Lung (tissue), 11 donors: ENCODE measurements at regions not wholly inside any gene's neighbourhood (a gene's known extent, or its start where the extent isn't known, plus 50 kb on each side); places are given as distances from the start of the nearest gene placed in this dataset.

Experiments used
- ATAC-seq: fragments of 200-7000 bp; cut with Tn5 transposase; one replicate; pipeline ENCODE4 v1.9.1; 2020; ENCODE audit warnings: moderate number of reproducible peaks; ENCODE audit not compliant: insufficient read depth, low FRiP score
- DNase-seq, 3 donors: peaks; one replicate each; pipeline ENCODE4 v3.0.0-alpha.2; 2013 to 2017
- H3K27ac ChIP-seq, 2 donors: one replicate each; pipeline ENCODE4 v1.5.1; 2013; ENCODE audit warnings: mild to moderate bottlenecking in 2 of 2, moderate library complexity in 2 of 2, control low read depth in 1 of 2, inconsistent platforms in 1 of 2, low read depth in 1 of 2, low read length in 1 of 2
- H3K27me3 ChIP-seq, 3 donors: one replicate each; pipeline ENCODE4 v1.5.1; 2013; ENCODE audit warnings: low read length in 2 of 3; ENCODE audit not compliant: control insufficient read depth in 3 of 3, insufficient read depth in 3 of 3
- H3K36me3 ChIP-seq, 4 donors: one replicate each; pipeline ENCODE4 v1.5.1; 2013; ENCODE audit warnings: low read length in 4 of 4, mild to moderate bottlenecking in 1 of 4, moderate library complexity in 1 of 4; ENCODE audit not compliant: control insufficient read depth in 4 of 4, insufficient read depth in 4 of 4
- H3K4me1 ChIP-seq, 5 donors: one replicate each; pipeline ENCODE4 v1.5.1; 2013; ENCODE audit warnings: low read length in 5 of 5, mild to moderate bottlenecking in 2 of 5, moderate library complexity in 1 of 5; ENCODE audit not compliant: control insufficient read depth in 5 of 5, insufficient read depth in 5 of 5
- H3K4me3 ChIP-seq: one replicate; pipeline ENCODE4 v1.5.1; 2013; ENCODE audit warnings: mild to moderate bottlenecking, control low read depth, moderate library complexity
- H3K9ac ChIP-seq, 2 donors: one replicate each; pipeline ENCODE4 v1.5.1; 2013; ENCODE audit warnings: low read length in 2 of 2, control low read depth in 1 of 2; ENCODE audit not compliant: insufficient read depth in 1 of 2
- H3K9me3 ChIP-seq, 4 donors: one replicate each; pipeline ENCODE4 v1.5.1; 2013; ENCODE audit warnings: low read length in 3 of 4, mild to moderate bottlenecking in 1 of 4, moderate library complexity in 1 of 4; ENCODE audit not compliant: control insufficient read depth in 4 of 4, insufficient read depth in 3 of 4
- WGBS, 2 donors: extraction: QIAGEN DNeasy Blood & Tissue Kit; methylation state at CpG; one replicate each; pipeline ENCODE4 v1.1.7; 2013; 5-methylcytosine and 5-hydroxymethylcytosine counted together
- TF ChIP-seq, protein P1 (sequence below): IDR thresholded peaks from 2 replicates; pipeline ENCODE4 v1.5.1; 2012; ENCODE audit warnings: mild to moderate bottlenecking; ENCODE audit errors: control extremely low read depth, extremely low read depth
- donor health status: control.
- donor health status: control.
- donor health status: Bipolar disorder and iron deficiency.
- donor health status: healthy.
- donor health status: DM: yes; HTN: yes; CAD: no.

- ATAC-seq (no peak), DNase-seq (no peak)
- Histone ChIP-seq H3K27ac (no peak overlapping the region), H3K4me3 (no peak overlapping the region), H3K4me1 (no peaks in the 10 kb centered on the region), H3K27me3 (no peaks in the 10 kb centered on the region), H3K9me3 (peaks cover 0 to 4% (median under 1%) of the 10 kb centered on the region in 4 donors), H3K36me3 (no peaks in the 10 kb centered on the region), H3K9ac (no peak overlapping the region)
- TF ChIP-seq, protein P1, sequence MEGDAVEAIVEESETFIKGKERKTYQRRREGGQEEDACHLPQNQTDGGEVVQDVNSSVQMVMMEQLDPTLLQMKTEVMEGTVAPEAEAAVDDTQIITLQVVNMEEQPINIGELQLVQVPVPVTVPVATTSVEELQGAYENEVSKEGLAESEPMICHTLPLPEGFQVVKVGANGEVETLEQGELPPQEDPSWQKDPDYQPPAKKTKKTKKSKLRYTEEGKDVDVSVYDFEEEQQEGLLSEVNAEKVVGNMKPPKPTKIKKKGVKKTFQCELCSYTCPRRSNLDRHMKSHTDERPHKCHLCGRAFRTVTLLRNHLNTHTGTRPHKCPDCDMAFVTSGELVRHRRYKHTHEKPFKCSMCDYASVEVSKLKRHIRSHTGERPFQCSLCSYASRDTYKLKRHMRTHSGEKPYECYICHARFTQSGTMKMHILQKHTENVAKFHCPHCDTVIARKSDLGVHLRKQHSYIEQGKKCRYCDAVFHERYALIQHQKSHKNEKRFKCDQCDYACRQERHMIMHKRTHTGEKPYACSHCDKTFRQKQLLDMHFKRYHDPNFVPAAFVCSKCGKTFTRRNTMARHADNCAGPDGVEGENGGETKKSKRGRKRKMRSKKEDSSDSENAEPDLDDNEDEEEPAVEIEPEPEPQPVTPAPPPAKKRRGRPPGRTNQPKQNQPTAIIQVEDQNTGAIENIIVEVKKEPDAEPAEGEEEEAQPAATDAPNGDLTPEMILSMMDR: no peak
- 81 to 85% methylated on average over 1 of the region's 1 CpG for WGBS, 2 donors
Observed at GRCh38 chr3:132116601-132117000, 81.8 kb upstream of the CPNE4 start.

GRCh38 chr3:132117642-132118041 is 82.8 kb upstream of the CPNE4 start:
- no peak for ATAC-seq
- H3K27ac ChIP-seq: no peak overlapping the region
- 87 to 100% methylated on average over 1 of the region's 1 CpG for whole genome bisulfite sequencing, 2 donors
- no peak for DNase-seq
- H3K27me3 ChIP-seq: no peaks in the 10 kb centered on the region
- peaks cover 0 to 4% (median under 1%) of the 10 kb centered on the region in 4 donors for H3K9me3 ChIP-seq
- no peak overlapping the region for H3K9ac ChIP-seq
- no peaks in the 10 kb centered on the region for H3K4me1 ChIP-seq
- H3K4me3 ChIP-seq: no peak overlapping the region
- H3K36me3 ChIP-seq: no peaks in the 10 kb centered on the region
- TF ChIP-seq, protein P1: no peak

GRCh38 chr3:132119531-132119930 is 84.7 kb upstream of the CPNE4 start:
- TF ChIP-seq, protein P1: no peak
- Histone ChIP-seq H3K4me3 (no peak overlapping the region), H3K27me3 (no peaks in the 10 kb centered on the region), H3K9me3 (peaks cover 0 to 4% (median under 1%) of the 10 kb centered on the region in 4 donors), H3K36me3 (no peaks in the 10 kb centered on the region), H3K4me1 (no peaks in the 10 kb centered on the region), H3K27ac (no peak overlapping the region), H3K9ac (no peak overlapping the region)
- 48 to 65% methylated on average over 1 of the region's 1 CpG for WGBS, 2 donors
- no peak for ATAC-seq
- no peak for DNase-seq

- Histone ChIP-seq H3K4me3 (no peak overlapping the region), H3K4me1 (no peaks in the 10 kb centered on the region), H3K36me3 (no peaks in the 10 kb centered on the region), H3K9me3 (no peaks in the 10 kb centered on the region), H3K27ac (no peak overlapping the region), H3K27me3 (no peaks in the 10 kb centered on the region), H3K9ac (no peak overlapping the region)
- WGBS, 2 donors: 70 to 81% methylated on average over 3 of the region's 3 CpGs
- DNase-seq: no peak
- TF ChIP-seq, protein P1: no peak
- no peak for ATAC-seq
Observed at GRCh38 chr3:132124096-132124495, 89.3 kb upstream of the CPNE4 start.
